ENCODE measurements at regions not wholly inside any gene's neighbourhood (a gene's known extent, or its start where the extent isn't known, plus 50 kb on each side); places are given as distances from the start of the nearest gene placed in this dataset.
"Not testable (repeated sequence)": the region's sequence is repeated elsewhere in the genome, so short reads cannot be mapped to it uniquely, and the experiment has no call there.

- DNase-seq = no peak
Observed at GRCh38 chr12:34305176-34305575, 282.9 kb downstream of the ALG10 start.

GRCh38 chr12:34306133-34306830 lies 284.0 kb downstream of the ALG10 start:
- no peak for DNase-seq

GRCh38 chr12:34309806-34310804 lies 287.8 kb downstream of the ALG10 start:
- DNase-seq = not testable (repeated sequence)

DNA sequence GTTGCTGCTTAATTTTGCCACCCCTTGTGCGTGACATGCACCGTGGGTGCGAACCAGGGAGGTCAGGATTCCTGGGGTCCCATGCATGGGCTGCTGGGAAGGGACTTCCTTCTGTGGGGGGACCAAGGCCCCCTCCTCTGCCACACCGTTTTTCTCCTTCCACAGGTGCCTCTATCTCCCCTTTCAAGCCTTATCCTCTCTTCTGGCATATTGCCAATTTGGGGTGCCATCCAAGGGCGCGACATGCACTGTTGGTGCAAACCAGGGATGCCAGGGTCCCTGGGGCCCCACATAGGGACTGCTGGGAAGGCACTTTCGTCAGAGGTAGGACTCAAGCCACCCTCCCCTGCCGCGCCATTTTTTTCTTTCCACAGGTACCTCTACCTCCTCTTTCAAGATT lies 289.0 kb downstream of the ALG10 start:
- no peak for DNase-seq

- no peak for DNase-seq
Observed at GRCh38 chr12:34327671-34328070, 305.4 kb downstream of the ALG10 start.

DNA sequence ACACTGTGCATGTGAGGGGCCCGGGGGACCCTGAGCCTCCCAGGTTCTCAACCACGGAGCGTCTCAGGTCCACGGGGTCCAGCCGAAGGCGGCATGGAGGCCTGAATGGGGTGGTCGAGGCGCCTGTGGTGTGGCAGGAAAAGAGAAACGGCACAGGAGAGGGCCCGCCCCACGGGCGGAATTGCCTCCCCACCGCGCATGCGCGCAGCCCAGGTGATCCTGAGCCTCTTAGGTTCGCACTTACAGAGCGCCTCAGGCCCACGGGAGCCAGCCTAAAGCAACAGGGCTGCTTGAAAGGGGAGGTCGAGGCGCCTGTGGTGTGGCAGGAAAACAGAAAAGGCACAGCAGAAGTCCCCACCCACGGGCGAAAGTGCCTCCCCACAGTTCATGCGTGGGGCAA lies 311.0 kb downstream of the ALG10 start:
- DNase-seq = no peak

DNA sequence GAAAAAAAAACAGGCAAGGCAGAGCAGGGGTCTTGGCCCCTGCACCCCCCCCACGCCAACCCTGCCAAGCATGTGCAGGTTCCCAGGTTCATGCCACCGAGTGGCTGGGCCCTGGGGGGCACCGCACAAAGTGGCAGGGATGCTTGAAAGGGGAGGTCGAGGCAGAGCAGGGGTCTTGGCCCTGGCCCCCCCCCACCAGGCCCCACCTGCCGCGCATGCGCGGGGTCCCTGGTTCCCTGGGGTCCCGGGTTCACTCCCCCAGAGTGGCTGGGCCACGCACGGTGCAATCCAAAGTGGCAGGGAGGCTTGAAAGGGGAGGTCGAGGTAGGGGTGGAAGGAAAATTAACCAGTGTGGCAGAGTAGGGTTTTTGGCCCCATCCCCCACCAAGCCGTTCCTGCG lies 312.2 kb downstream of the ALG10 start:
- DNase-seq = no peak

DNA sequence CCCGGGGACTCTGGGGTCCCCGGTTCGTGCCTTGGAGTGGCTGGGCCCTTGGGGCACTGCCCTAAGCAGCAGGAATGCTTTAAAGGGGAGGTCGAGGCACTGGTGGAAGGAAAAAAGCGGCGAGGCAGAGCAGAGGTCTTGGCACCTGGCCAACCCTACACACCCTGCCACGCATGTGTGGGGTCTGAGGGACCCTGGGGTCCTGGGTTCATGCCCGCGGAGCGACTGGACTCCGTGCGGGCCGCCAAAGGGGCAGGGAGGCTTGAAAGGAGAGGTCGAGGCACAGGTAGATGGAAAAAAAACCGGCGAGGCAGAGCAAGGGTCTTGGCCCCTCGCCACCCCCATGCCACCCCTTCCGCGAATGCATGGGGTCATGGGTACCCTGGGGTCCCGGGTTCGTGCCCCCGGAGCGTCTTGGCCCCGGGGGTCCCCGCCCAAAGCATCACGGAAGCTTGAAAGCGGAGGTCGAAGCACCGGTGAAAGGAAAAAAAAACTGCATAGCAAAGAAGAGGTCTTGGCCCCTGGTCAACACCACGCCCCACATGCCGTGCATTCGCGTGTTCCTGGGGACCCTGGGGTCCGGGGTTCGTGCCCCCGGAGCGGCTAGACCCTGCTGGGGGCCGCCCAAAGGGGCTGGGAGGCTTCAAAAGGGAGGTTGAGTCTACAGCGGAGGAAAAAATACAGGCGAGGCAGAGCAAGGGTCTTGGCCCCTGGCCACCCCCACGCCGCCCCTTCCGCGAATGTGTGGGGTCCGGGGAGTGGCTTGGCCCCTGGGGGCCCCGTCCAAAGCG lies 312.9 kb downstream of the ALG10 start:
- no peak for DNase-seq

GRCh38 chr12:34335819-34336262 lies 313.5 kb downstream of the ALG10 start:
- no peak for DNase-seq

GRCh38 chr12:34336619-34337465 lies 314.5 kb downstream of the ALG10 start:
- DNase-seq = no peak

DNA sequence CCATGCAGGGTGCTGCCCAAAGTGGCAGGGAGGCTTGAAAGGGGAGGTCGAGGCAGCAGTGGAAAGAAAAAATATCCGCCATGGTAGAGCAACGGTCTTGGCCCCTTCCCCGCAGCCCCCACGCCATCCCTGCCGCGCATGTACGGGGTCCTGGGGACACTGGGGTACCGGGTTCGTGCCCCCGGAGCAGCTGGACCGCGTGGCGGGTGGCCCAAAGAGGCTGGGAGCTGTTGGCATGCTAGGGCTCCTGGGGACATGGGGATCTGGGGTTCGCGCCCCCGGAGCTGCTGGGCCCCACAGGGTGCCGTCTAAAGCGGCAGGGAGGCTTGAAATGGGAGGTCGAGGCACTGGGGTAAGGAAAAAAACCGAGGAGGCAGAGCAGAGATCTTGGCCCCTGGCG lies 316.5 kb downstream of the ALG10 start:
- no peak for DNase-seq

DNA sequence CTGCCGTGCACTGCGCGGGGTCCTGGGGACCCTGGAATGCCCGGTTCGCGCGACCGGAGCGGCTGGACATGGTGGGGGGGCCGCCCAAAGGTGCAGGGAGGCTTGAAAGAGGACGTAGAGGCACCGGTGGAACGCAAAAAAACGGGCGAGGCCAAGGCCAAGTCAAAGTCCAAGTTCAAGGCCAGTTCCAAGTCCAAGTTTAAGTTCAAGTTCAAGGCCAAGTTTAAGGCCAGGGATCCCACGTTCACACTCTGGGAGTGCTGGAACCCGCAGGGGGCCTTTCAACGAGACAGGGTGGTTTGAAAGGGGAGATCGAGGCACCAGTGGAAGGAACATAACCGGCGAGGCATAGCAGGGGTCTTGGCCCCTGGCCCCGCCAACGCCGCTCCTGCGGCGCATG lies 317.6 kb downstream of the ALG10 start:
- DNase-seq = no peak

DNA sequence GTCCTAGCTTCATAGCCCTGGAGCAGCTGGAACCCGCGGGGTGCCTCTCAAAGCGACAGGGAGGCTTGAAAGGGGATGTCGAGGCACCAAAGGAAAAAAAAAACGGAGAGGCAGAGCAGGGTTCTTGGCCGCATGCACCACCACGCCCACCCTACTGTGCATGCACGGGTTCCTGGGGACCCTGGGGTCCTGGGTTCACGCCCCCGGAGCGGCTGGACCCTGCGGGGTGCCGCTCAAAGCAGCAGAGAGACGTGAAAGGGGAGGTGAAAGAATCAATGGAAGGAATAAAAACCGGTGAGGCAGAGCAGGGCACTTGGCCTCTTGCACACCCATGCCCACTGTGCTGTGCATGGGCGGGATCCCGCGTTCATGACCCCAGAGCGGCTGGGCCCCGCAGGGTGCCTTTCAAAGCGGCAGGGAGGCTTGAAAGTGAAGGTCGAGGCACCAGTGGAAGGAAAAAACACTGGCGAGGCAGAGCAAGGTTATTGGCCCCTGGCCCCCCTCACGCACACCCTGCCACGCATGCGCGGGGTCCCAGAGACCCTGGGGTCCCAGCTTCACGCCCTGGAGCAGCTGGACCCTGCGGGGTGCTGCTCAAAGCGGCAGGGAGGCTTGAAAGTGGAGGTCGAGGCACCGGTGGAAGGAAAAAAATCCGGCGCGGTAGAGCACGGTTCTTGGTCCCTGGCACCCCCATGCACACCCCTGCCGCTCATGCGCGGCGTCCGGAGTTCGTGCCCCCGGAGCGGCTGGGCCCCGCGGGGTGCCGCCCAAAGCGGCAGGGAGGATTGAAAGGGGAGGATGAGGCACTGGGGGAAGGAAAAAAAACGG lies 318.5 kb downstream of the ALG10 start:
- DNase-seq = no peak

DNA sequence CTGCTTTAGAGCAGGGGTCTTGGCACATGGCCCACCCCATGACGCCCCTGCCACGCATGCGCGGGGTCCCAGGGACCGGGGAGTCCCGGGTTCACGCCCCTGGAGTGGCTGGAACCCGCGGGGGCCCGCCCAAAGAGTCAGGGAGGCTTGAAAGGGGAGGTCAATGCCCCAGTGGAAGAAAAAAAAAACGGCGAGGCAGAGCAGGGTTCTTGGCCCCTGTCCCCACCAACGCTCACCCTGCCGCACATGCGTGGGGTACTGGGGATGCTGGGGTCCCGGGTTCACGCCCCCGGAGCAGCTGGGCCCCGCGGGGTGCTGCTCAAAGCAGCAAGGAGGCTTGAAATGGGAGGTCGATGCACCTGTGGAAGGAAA lies 319.1 kb downstream of the ALG10 start:
- DNase-seq = no peak

GRCh38 chr12:34342048-34342447 lies 319.8 kb downstream of the ALG10 start:
- DNase-seq = no peak

DNA sequence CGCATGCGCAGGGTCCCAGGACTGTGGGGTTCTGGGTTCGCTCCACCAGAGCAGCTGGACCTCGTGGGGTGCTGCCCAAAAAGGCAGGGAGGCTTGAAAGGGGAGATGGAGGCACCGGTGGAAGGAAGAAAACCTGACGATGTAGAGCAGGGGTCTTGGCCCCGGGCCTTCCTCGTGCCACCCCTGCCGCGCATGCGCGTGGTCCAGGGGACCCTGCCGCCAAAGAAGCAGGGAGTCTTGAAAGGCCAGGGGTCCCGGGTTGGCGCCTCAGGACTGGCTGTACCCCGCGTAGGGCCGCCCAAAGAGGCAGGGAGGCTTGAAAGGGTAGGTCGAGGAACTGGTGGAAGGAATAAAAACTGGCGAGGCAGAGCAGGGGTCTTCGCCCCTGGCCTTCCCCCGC lies 321.0 kb downstream of the ALG10 start:
- DNase-seq = no peak

DNA sequence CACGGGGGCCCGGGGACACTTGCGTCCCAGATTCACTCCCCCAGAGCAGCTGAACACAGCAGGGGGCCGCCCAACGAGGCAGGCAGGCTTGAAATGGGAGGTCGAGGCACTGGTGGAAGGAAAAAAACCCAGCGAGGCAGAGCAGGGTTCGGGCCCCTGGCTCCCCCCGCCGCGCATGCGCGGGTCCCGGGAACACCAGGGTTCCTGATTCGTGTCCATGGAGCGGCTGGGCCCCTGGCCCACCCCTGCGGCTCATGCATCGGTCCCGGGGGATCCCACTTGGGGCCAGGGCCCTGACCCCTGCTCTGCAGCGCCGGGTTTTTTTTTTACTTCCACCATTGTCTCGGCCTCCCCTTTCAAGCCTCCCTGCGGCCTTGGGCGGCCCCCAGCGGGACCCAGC lies 321.5 kb downstream of the ALG10 start:
- DNase-seq = no peak

GRCh38 chr12:34344851-34345522 lies 322.7 kb downstream of the ALG10 start:
- no peak for DNase-seq

DNA sequence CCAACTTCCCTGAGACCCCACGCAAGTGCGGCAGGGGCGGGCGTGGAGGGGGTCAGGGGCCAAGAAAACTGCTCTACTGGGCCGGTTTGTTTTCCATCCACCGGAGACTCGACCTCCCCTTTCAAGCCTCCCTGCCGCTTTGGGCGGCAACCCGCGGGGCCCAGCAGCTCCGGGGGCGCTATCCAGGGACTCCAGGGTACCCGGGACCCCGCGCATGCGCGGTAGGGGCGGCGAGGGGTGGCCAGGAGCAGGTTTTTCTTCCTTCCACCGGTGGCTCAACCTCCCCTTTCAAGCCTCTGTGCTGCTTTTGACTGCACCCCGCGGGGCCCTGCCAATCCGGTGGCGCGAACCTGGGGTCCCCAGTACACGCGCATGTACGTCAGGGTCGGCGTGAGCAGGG lies 323.5 kb downstream of the ALG10 start:
- no peak for DNase-seq

DNA sequence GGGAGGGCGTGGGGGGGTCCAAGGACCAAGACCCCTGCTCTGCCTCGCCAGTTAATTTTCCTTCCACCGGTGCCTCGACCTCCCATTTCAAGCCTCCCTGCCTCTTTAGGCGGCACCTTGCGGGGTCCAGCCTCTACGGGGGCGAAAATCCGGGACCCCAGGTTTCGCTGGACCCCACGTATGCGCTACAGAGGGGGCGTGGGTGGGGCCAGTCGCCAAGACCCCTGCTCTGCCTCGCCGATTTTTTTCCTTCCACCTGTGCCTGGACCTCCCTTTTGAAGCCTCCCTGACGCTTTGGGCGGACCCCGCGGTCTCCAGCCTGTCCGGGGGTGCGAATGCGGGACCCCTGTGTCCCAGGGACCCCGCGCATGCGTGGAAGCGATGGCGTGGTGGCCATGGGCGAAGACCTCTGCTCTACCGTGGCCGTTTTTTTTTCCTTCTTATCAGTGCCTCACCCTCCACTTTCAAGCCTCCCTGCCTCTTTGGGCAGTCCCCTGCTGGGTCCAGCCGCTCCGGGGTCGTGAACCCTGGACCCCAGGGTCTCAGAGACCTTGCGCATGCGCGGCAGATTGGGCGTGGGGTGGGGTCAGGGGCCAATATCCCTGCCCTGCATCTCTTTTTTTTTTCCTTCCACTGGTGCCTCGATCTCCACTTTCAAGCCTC lies 324.2 kb downstream of the ALG10 start:
- no peak for DNase-seq
